ENCODE measurements at regions not wholly inside any gene's neighbourhood (a gene's known extent, or its start where the extent isn't known, plus 50 kb on each side); places are given as distances from the start of the nearest gene placed in this dataset.

- no peak overlapping the region for H3K4me3 ChIP-seq
- ATAC-seq = no peak
- H3K4me1 ChIP-seq = no peaks in the 10 kb centered on the region
- H3K9me3 ChIP-seq = no peaks in the 10 kb centered on the region
- 83 to 90% methylated on average over 5 to 6 of the region's 6 CpGs for WGBS, 2 donors (ENCODE audit: low coverage in 1 of 2)
- H3K27ac ChIP-seq = no peak overlapping the region
- TF ChIP-seq POLR2AphosphoS5 (IDR thresholded peaks at IDR 0.05) = no peak
- TF ChIP-seq POLR2A (IDR thresholded peaks at IDR 0.05) = no peak
- no peak for TF ChIP-seq CTCF (IDR thresholded peaks at IDR 0.05)
- TF ChIP-seq EP300 (IDR thresholded peaks at IDR 0.05) = no peak
- no peaks in the 10 kb centered on the region for H3K27me3 ChIP-seq
- H3K36me3 ChIP-seq = no peaks in the 10 kb centered on the region
Measured at GRCh38 chr5:25881318-25882036, 1156.9 kb downstream of the CDH9 start.

GRCh38 chr5:25863811-25864210 is 1174.6 kb downstream of the CDH9 start:
- no peak for ATAC-seq
- H3K36me3 ChIP-seq = no peaks in the 10 kb centered on the region
- 83 to 90% methylated on average over 2 to 3 of the region's 3 CpGs for WGBS, 2 donors (ENCODE audit: low coverage in 1 of 2)
- H3K27me3 ChIP-seq = no peaks in the 10 kb centered on the region
- H3K4me1 ChIP-seq = no peaks in the 10 kb centered on the region
- no peak overlapping the region for H3K27ac ChIP-seq
- TF ChIP-seq EP300 (IDR thresholded peaks at IDR 0.05) = no peak
- no peak for TF ChIP-seq POLR2A (IDR thresholded peaks at IDR 0.05)
- no peak for TF ChIP-seq POLR2AphosphoS5 (IDR thresholded peaks at IDR 0.05)
- TF ChIP-seq CTCF (IDR thresholded peaks at IDR 0.05) = no peak
- H3K4me3 ChIP-seq = no peak overlapping the region
- H3K9me3 ChIP-seq = no peaks in the 10 kb centered on the region

DNA sequence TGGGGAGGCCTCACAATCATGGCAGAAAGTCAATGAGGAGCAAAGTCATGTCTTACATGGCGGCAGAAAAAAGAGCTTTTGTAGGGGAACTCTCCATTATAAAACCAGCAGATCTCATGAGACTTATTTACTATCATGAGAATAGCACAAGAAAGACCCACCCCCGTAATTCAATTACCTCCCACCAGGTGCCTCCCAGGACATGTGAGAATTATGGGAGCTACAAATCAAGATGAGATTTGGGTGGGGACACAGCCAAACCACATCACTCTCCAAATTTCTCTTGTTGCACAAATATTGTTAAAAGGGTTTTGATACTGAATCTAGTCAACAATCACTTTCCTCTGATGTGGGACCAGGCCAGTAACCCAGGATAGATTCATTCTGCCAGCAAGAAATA is 1176.1 kb downstream of the CDH9 start:
- no peaks in the 10 kb centered on the region for H3K27me3 ChIP-seq
- no peaks in the 10 kb centered on the region for H3K4me1 ChIP-seq
- TF ChIP-seq CTCF (IDR thresholded peaks at IDR 0.05) = no peak
- TF ChIP-seq POLR2AphosphoS5 (IDR thresholded peaks at IDR 0.05) = no peak
- no peak for TF ChIP-seq POLR2A (IDR thresholded peaks at IDR 0.05)
- no peak for TF ChIP-seq EP300 (IDR thresholded peaks at IDR 0.05)
- no peak overlapping the region for H3K27ac ChIP-seq
- H3K9me3 ChIP-seq = no peaks in the 10 kb centered on the region
- ATAC-seq = no peak
- no peak overlapping the region for H3K4me3 ChIP-seq
- no peaks in the 10 kb centered on the region for H3K36me3 ChIP-seq
- WGBS, 2 donors (ENCODE audit: low coverage in 1 of 2) = 48 to 100% methylated on average over 2 of the region's 2 CpGs

GRCh38 chr5:25858019-25858418 is 1180.4 kb downstream of the CDH9 start:
- H3K9me3 ChIP-seq = no peaks in the 10 kb centered on the region
- no peaks in the 10 kb centered on the region for H3K27me3 ChIP-seq
- no peak for ATAC-seq

More at GRCh38 chr5:25858019-25858418, 1180.4 kb downstream of the CDH9 start:
- no peaks in the 10 kb centered on the region for H3K4me1 ChIP-seq
- H3K27ac ChIP-seq = no peak overlapping the region
- WGBS, 2 donors (ENCODE audit: low coverage in 1 of 2) = 38% methylated on average over 4 to 6 of the region's 6 CpGs
- H3K4me3 ChIP-seq = no peak overlapping the region
- no peaks in the 10 kb centered on the region for H3K36me3 ChIP-seq
- TF ChIP-seq POLR2A (IDR thresholded peaks at IDR 0.05) (no peak), CTCF (IDR thresholded peaks at IDR 0.05) (no peak), POLR2AphosphoS5 (IDR thresholded peaks at IDR 0.05) (no peak), EP300 (IDR thresholded peaks at IDR 0.05) (no peak)

Measured in gastroesophageal sphincter (tissue), 4 donors.